NCI-H2227 treated with DMSO at 0.1 percent for 48 hours (cell line): ENCODE measurements at regions not wholly inside any gene's neighbourhood (a gene's known extent, or its start where the extent isn't known, plus 50 kb on each side); places are given as distances from the start of the nearest gene placed in this dataset.

Experiments used
- DNase-seq: peaks from one replicate; lab custom pipeline; 2025; lab: John Stamatoyannopoulos, UW

- DNase-seq = no peak
Observed at GRCh38 chr2:239780236-239780994, 244.7 kb downstream of the NDUFA10 start.

DNA sequence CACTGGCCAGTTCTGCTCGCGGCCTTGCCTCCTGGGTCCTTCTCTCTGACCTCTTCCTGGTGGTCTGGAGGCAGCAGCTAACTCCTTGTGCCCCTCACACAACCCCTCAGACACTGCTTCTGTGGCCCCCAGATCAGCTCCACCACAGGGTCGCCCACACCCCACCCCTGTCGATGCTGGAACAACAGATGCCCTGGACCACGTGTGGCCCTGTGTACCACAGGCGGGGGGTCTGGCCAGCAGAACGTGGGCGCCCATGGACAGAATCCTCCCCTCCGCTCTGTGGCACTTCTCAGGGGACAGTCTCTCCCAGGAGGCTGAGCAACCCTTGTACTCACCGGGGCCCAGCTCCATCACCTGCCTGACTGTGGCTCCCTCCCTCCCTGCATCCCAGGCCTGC, 245.6 kb downstream of the NDUFA10 start:
- no peak for DNase-seq

DNA sequence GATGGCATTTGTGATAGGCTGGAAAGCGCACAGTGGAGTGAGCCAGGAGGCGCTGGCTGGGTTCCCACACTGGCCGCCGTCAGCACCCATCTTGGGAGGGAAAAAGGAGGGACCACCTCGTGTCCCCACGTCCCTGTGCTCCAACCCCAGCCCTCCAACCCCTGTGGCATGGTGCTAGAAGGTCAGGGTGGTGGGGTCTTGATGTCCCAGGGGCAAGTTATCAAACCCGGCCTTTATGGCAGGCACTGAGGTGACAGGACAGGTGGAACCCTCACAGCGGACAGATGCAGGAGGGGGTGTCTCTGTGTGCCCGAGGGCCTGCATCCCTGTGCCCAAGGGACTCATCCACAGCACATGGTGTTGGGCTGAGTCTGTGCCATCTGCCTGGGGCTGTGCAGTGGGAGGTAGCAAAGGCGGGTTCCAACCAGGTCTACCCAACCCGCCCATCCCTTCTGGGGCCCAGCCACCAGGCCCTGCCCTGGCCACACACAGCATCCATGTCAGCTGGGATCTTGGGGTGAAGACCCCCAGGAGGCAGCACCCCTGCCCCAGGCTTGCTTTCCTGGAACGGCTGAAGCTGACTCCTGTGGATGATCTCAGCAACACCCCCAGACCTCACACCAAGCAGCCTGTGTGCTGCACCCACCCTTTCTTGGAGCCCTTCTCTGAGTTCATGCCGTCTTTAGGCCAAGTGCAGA, 246.1 kb downstream of the NDUFA10 start:
- DNase-seq = no peak

- DNase-seq = no peak
Observed at GRCh38 chr2:239778042-239778851, 246.9 kb downstream of the NDUFA10 start.

DNA sequence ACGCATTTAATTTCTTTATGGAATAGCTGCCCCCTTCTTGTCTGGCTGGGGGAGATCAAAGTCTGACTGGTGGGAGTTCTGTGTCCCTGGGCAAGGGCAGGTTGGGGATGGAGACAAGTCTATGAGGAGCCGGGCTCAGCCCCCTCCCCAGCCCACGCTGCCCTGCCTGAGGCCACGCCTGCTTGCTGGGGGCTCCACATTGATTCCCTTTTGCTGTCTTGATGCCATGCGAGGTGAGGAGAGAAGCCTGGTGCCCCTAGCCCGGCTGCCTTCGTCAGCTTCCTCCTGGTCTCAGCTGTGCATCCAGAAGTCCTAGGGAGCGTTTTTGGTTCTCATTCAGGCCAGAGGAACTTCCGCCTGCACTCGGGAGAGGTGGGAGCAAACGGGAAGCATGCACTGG, 247.9 kb downstream of the NDUFA10 start:
- no peak for DNase-seq

DNA sequence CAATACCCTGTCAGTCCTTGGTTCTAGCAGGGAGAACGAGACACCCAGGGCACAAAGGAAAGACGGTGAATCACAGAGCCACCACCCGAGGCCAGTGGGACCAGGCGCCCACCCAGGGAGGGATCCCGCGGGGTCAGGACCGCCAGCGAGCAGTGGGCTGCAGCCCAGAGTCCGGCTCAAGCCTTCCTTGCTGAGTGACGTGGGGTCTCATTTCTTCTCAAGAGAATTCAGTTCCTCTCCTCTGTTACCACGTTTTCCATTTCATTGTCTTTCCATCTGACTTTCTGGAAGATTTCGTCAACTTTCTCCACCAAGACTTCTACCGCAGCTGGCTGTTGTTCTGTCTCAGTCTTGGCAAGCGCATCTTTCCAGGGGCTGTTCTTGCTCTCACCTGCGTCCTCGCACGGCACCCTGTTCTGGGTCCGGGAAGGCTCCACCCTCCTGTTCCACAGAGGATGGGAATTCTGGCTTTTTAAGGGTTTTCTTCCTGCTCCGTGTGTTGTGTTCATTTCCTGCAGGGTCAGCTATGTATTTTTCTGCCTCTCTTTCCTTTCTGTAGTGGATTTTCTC, 248.6 kb downstream of the NDUFA10 start:
- DNase-seq = no peak

DNA sequence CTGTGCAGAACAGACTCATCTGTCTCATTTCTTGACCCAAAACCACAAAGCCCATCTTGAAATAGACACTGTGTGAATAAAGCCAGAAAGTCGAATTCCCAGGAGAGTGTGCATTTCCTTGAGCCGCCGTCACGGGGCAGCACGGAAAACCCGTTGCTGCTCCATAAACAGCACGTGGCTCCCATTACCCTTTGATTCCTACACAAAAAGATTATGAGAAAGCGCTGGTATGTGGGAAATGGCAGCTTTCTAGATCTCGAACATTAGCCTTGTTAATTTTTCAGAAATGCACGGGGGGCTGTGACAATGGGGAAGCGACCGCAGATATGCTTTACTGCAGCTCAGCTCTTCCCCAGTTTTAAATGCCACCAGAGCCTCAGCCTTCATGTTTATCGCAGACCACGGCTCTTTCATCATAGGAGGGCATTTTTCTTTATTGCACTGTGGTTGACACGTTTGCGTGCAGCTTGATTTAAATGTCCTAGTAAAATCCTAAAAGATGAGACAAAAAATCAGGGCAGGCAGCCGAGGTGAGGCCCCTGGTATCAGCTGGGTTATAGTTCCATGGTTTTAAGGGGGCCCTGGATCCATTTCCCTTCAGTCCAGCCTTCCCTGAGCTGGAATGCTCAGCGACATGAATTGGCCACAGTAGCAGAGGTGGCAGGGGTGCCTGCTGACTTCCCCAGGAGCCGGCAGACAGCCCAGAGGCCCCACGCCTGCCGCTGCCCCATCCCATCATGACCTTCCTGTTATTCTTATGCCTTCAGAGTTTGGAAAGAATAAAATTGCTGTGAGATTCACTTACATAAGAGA, 249.3 kb downstream of the NDUFA10 start:
- no peak for DNase-seq

GRCh38 chr2:239774933-239775622, 250.1 kb downstream of the NDUFA10 start:
- no peak for DNase-seq

GRCh38 chr2:239774142-239774462, 251.0 kb downstream of the NDUFA10 start:
- no peak for DNase-seq

DNA sequence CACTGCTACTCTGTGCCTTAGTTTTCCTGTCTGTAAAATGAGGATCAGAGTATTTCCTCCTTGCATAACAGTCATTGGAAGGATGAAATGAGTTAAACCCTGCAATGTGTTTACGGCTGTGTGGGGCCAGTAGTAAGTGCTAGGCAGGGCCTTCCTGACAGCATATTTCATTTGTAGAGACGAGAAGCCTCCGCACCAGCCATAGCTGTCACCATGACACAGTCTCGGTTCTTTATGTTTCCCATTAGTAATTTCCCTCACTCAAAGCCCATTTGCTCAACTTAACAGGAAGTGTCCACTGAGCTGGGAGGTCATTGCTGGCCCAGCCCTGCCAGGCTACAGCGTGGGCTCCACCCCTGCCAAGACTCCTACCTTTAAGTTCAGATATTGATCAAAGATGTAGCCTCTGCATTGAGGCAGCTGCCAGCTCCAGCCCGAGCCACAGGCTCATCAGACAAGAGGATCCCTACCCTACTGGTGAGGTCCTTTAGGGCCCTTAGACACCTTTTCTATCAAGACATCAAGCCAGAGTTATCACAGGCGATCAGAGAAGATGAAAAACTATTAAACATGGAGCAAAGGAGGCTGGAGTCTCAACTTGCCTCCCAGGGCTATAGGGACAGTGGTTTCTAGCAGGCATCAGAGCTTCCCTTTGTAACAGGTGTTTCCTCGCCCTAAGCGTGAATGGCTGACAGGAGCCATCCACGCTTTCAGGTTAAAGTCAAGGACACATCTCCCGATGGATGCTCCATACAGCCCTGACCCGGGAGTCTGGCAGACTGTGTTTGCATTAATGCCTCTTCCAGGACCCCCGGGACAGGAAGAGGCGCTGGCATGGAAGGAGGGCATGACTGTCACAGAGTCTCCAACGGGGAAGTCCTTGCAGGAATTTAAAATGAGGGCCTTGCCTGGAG, 251.7 kb downstream of the NDUFA10 start:
- DNase-seq = no peak

GRCh38 chr2:239772721-239773120, 252.4 kb downstream of the NDUFA10 start:
- no peak for DNase-seq

- no peak for DNase-seq
Observed at GRCh38 chr2:239770246-239770639, 254.9 kb downstream of the NDUFA10 start.

- DNase-seq = no peak
Observed at GRCh38 chr2:239769554-239770245, 255.4 kb downstream of the NDUFA10 start.

GRCh38 chr2:239768907-239769553, 256.1 kb downstream of the NDUFA10 start:
- no peak for DNase-seq

DNA sequence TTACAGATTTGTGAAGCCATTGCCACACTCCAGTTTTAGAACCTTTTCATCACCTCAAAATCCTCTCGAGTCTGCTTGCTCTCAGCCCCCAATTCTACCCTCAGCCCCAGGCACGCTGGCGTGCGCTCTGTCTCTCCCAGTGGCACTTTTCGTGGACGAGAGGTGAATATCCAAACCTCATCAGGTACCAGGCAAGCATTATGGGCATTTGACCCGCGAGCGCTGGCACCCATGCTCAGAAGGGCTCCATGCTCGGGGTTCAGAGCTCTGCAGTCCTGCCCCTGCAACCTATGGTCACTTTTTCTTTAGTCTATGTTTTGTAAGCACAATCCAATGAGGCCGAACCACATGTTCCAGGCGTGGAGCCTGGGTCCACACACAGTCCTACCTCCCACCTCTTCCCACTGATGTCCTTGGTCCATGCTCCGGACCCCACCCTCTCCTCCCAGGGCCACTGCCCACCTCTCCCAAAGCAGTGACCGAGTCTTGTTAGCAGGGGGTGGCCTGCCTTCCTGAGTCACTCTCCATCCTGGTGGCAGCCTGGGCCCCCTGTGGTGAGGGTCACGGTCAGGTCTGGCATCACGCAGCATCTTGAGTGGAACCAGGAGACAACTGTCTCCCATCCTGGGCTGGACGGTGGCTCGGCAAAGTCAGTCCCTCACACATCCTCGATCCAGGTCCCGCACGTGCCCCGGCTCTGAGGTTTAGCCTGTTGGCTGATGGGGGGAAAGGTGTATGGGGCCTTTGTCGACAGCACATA, 256.9 kb downstream of the NDUFA10 start:
- no peak for DNase-seq

- DNase-seq = no peak
Observed at GRCh38 chr2:239767021-239767905, 257.9 kb downstream of the NDUFA10 start.

- no peak for DNase-seq
Observed at GRCh38 chr2:239765911-239766310, 259.2 kb downstream of the NDUFA10 start.
